Gastrocnemius medialis (tissue), 4 donors: ENCODE measurements at regions not wholly inside any gene's neighbourhood (a gene's known extent, or its start where the extent isn't known, plus 50 kb on each side); places are given as distances from the start of the nearest gene placed in this dataset.

Experiments
- ATAC-seq, 2 donors: fragments of 150-250 bp; one replicate each; pipeline ENCODE4 v1.9.1; 2016
- DNase-seq, 2 donors: peaks; one replicate each; pipeline ENCODE4 v3.0.0-alpha.2; 2019
- H3K27ac ChIP-seq, 4 donors: fragments of 200-600 bp; sonication (generic); 1 replicate in 1 of 4; 2 replicates in 3 of 4; pipeline ENCODE4 v1.5.1; 2016 to 2018; ENCODE audit warnings: mild to moderate bottlenecking in 2 of 4, moderate library complexity in 1 of 4
- H3K27me3 ChIP-seq, 3 donors: fragments of 200-600 bp; sonication (generic) in 2 of 3; 1 replicate in 1 of 3; 2 replicates in 2 of 3; pipeline versions ENCODE4 v1.5.1 to v1.6.0; 2016 to 2019; ENCODE audit warnings: mild to moderate bottlenecking in 1 of 3, moderate library complexity in 1 of 3
- H3K36me3 ChIP-seq, 2 donors: fragments of 200-600 bp; sonication (generic) in 1 of 2; one replicate each; pipeline ENCODE4 v1.5.1; 2017 to 2018
- H3K4me1 ChIP-seq, 2 donors: fragments of 200-600 bp; sonication (generic) in 1 of 2; one replicate each; pipeline ENCODE4 v1.5.1; 2016 to 2017; ENCODE audit warnings: mild to moderate bottlenecking in 2 of 2
- H3K4me3 ChIP-seq, 4 donors: fragments of 200-600 bp; sonication (generic) in 3 of 4; 1 replicate in 1 of 4; 2 replicates in 3 of 4; pipeline ENCODE4 v1.5.1; 2016 to 2019; ENCODE audit warnings: mild to moderate bottlenecking in 2 of 4
- H3K9me3 ChIP-seq, 3 donors: fragments of 200-600 bp; sonication (generic) in 2 of 3; 1 replicate in 1 of 3; 2 replicates in 2 of 3; pipeline ENCODE4 v1.5.1; 2016 to 2019
- CTCF ChIP-seq, 5 experiments: fragments of 450-650 bp in 3 of 5; fragments of 200-600 bp in 2 of 5; sonication (generic) in 2 of 5; IDR thresholded peaks in 4 of 5; conservative IDR thresholded peaks in 1 of 5; 1 replicate in 4 of 5; 2 replicates in 1 of 5; pipeline ENCODE4 v1.5.1; 2016 to 2019; ENCODE audit warnings: antibody characterized with exemption in 5 of 5, mild to moderate bottlenecking in 3 of 5, moderate library complexity in 3 of 5
- POLR2A ChIP-seq, 2 donors: fragments of 450-650 bp; IDR thresholded peaks; one replicate each; pipeline ENCODE4 v1.6.1; 2017; ENCODE audit warnings: antibody characterized with exemption in 2 of 2, mild to moderate bottlenecking in 2 of 2, moderate library complexity in 2 of 2
- in situ Hi-C, 4 donors: fragments of 200-750 bp; cut with MboI; loops; one replicate each; pipeline versions ENCODE4 v1.15.0 to v1.8.0; 2017; ENCODE audit warnings: low sequenced_read_pairs in 4 of 4
- intact Hi-C: fragments of 100-400 bp; cut with DNase I; formaldehyde crosslinking; loops from one replicate; pipeline ENCODE4 v1.15.1; 2023; ENCODE audit warnings: low total_unique reads

- DNase-seq (no peak), ATAC-seq (no peak)
- Histone ChIP-seq H3K4me1 (no peaks in the 10 kb centered on the region), H3K9me3 (no peaks in the 10 kb centered on the region), H3K4me3 (no peak overlapping the region), H3K27me3 (no peaks in the 10 kb centered on the region), H3K27ac (no peak overlapping the region), H3K36me3 (no peaks in the 10 kb centered on the region)
- TF ChIP-seq CTCF (IDR thresholded peaks at IDR 0.05 in 4 of 5, conservative IDR thresholded peaks at IDR 0.05 in 1 of 5) = no peak
- no peak for TF ChIP-seq POLR2A (IDR thresholded peaks at IDR 0.05)
- intact Hi-C loops (no loop called here), in situ Hi-C loops (no loop called here)
These were observed 215.1 kb downstream of the TMEM114 start for GRCh38 chr16:8375232-8375587.

- no peaks in the 10 kb centered on the region for H3K36me3 ChIP-seq
- ATAC-seq (no peak), DNase-seq (no peak)
- H3K9me3 ChIP-seq = no peaks in the 10 kb centered on the region
- in situ Hi-C loops (no loop called here), intact Hi-C loops (no loop called here)
- H3K4me1 ChIP-seq = no peaks in the 10 kb centered on the region
- no peak overlapping the region for H3K27ac ChIP-seq
- no peaks in the 10 kb centered on the region for H3K27me3 ChIP-seq
- H3K4me3 ChIP-seq = no peak overlapping the region
- no peak for TF ChIP-seq CTCF (IDR thresholded peaks at IDR 0.05 in 4 of 5, conservative IDR thresholded peaks at IDR 0.05 in 1 of 5)
- no peak for TF ChIP-seq POLR2A (IDR thresholded peaks at IDR 0.05)
These were observed 215.6 kb downstream of the TMEM114 start for GRCh38 chr16:8374586-8375231.

DNA sequence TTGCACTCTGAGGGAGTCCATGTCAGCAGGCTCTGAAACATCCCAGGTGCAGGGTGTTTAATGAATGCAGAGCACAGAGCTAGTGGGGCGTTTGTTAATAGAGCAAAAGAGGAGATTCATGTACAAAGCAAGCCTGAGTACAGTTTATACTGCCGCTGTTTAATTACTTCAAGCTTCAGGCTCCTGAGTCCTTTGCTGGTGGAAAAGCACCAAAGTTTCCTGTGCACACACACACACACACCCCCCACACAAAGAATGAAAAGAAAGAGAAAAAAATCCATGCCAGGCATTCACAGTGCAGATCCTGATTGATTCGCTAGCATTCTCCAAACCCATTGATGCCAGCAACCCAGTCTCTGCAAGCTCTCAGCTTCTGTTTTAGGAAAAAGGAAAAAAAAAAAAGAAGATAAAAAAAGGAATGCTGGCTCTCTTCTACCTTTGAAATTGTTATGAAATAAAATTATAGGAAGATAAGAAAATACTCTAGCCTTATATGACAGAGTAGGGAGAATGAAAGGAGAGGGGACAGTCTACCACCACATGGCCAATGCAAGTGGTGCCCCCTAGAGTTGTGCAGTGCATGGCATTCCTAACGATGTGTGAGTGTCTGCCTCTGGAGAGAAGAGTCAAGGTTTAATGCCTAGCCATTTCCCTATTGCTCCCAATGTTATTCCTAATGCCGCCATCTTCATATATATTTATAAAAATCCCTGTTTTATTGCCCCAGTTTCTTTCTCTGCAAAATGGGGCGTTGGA lies 216.5 kb downstream of the TMEM114 start:
- Histone ChIP-seq H3K4me3 (no peak overlapping the region), H3K27ac (no peak overlapping the region), H3K4me1 (no peaks in the 10 kb centered on the region), H3K9me3 (no peaks in the 10 kb centered on the region), H3K36me3 (no peaks in the 10 kb centered on the region), H3K27me3 (no peaks in the 10 kb centered on the region)
- intact Hi-C loops = no loop called here
- in situ Hi-C loops = no loop called here
- TF ChIP-seq POLR2A (IDR thresholded peaks at IDR 0.05) = no peak
- no peak for TF ChIP-seq CTCF (IDR thresholded peaks at IDR 0.05 in 4 of 5, conservative IDR thresholded peaks at IDR 0.05 in 1 of 5)
- no peak for DNase-seq
- ATAC-seq = no peak

GRCh38 chr16:8372141-8372540 lies 218.2 kb downstream of the TMEM114 start:
- DNase-seq (no peak), ATAC-seq (no peak)
- Histone ChIP-seq H3K36me3 (no peaks in the 10 kb centered on the region), H3K4me1 (no peaks in the 10 kb centered on the region), H3K9me3 (no peaks in the 10 kb centered on the region), H3K4me3 (no peak overlapping the region), H3K27ac (no peak overlapping the region), H3K27me3 (no peaks in the 10 kb centered on the region)
- intact Hi-C loops (no loop called here), in situ Hi-C loops (no loop called here)
- TF ChIP-seq POLR2A (IDR thresholded peaks at IDR 0.05) (no peak), CTCF (IDR thresholded peaks at IDR 0.05 in 4 of 5, conservative IDR thresholded peaks at IDR 0.05 in 1 of 5) (no peak)
